ENCODE measurements at regions not wholly inside any gene's neighbourhood (a gene's known extent, or its start where the extent isn't known, plus 50 kb on each side); places are given as distances from the start of the nearest gene placed in this dataset.
"Not testable (repeated sequence)": the region's sequence is repeated elsewhere in the genome, so short reads cannot be mapped to it uniquely, and the experiment has no call there.

DNA sequence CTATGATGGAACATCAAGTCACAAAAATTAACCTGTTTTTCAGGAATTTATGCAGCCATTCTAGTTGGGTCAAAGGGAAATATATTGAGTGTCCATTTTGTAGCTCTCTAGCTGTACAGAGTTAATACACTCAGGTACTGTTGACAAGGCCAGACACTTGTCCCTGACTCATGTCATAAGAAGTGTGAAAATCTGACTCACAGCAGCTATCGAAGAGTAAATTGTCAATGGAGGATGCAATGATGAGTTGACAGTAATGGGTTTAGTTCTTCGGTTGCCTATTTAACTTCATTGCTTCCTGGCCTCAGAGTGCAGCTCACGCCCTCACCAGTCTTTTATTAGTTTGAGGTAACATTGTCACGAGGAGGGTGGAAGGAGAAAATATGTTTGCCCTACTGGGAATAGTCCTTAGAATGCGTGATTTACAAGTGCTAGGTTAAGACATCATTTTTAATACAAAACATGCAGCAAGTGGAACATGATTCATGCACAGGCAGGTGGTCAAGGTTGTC is 255.1 kb downstream of the XPNPEP1 start:
- Mint-ChIP-seq H3K4me1 (ENCODE audit: unreplicated experiment) (no peaks in the 10 kb centered on the region), H3K27me3 (ENCODE audit: unreplicated experiment) (peaks cover 3% of the 10 kb centered on the region), H3K9me3 (ENCODE audit: unreplicated experiment) (peaks cover 5% of the 10 kb centered on the region), H3K4me3 (ENCODE audit: unreplicated experiment) (no peak overlapping the region), H3K36me3 (ENCODE audit: low read depth, unreplicated experiment) (no peaks in the 10 kb centered on the region), H3K27ac (ENCODE audit: unreplicated experiment) (no peak overlapping the region)
- TF ChIP-seq, protein P1, sequence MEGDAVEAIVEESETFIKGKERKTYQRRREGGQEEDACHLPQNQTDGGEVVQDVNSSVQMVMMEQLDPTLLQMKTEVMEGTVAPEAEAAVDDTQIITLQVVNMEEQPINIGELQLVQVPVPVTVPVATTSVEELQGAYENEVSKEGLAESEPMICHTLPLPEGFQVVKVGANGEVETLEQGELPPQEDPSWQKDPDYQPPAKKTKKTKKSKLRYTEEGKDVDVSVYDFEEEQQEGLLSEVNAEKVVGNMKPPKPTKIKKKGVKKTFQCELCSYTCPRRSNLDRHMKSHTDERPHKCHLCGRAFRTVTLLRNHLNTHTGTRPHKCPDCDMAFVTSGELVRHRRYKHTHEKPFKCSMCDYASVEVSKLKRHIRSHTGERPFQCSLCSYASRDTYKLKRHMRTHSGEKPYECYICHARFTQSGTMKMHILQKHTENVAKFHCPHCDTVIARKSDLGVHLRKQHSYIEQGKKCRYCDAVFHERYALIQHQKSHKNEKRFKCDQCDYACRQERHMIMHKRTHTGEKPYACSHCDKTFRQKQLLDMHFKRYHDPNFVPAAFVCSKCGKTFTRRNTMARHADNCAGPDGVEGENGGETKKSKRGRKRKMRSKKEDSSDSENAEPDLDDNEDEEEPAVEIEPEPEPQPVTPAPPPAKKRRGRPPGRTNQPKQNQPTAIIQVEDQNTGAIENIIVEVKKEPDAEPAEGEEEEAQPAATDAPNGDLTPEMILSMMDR (IDR thresholded peaks at IDR 0.05; ENCODE audit: unreplicated experiment): no peak
- no peak for DNase-seq (ENCODE audit: low spot score)

DNA sequence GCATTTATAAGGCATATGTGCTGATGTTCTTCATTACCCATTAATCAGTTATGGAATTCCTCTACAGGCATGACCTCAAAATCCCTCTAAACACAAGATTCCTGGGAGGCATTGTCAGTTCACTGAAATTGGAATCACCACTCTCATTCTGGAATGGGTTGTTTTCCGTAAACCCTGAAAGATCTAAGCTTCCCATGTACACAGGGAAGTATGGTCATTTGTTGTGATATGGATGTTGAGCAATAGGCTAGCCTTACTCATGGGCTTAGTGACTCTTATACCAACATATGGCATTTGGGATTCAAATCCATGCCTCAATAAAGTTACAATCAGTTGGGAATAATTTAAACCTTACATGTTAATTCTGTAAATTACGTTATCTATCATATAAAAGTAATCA is 258.0 kb downstream of the XPNPEP1 start:
- H3K27me3 Mint-ChIP-seq (ENCODE audit: unreplicated experiment): peaks cover 3% of the 10 kb centered on the region
- H3K9me3 Mint-ChIP-seq (ENCODE audit: unreplicated experiment): peaks cover 5% of the 10 kb centered on the region
- TF ChIP-seq, protein P1 (IDR thresholded peaks at IDR 0.05; ENCODE audit: unreplicated experiment): no peak
- no peak overlapping the region for H3K4me3 Mint-ChIP-seq (ENCODE audit: unreplicated experiment)
- H3K4me1 Mint-ChIP-seq (ENCODE audit: unreplicated experiment): no peaks in the 10 kb centered on the region
- no peak overlapping the region for H3K27ac Mint-ChIP-seq (ENCODE audit: unreplicated experiment)
- H3K36me3 Mint-ChIP-seq (ENCODE audit: low read depth, unreplicated experiment): no peaks in the 10 kb centered on the region
- no peak for DNase-seq (ENCODE audit: low spot score)

DNA sequence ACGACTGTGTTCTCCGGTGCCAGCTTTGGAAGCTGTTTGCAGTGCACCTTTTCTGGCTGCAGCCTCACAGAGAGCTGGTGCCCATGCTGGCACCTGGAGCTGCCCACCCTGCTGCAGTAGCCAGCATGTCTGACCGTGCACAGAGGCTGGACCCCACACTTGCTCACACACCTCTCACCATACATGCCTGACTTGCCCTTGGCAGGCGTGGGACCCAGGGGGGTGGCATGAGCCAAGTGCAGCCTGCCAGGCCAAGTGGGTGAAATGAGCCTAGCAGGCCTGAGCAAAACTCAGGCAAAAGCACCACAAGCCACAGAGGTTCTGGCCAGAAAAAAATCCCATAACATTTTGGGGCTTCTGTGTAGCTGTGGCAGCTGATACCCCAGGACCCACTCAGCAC is 258.8 kb downstream of the XPNPEP1 start:
- peaks cover 5% of the 10 kb centered on the region for H3K9me3 Mint-ChIP-seq (ENCODE audit: unreplicated experiment)
- no peak overlapping the region for H3K4me3 Mint-ChIP-seq (ENCODE audit: unreplicated experiment)
- no peak overlapping the region for H3K27ac Mint-ChIP-seq (ENCODE audit: unreplicated experiment)
- H3K27me3 Mint-ChIP-seq (ENCODE audit: unreplicated experiment): peaks cover 3% of the 10 kb centered on the region
- H3K36me3 Mint-ChIP-seq (ENCODE audit: low read depth, unreplicated experiment): no peaks in the 10 kb centered on the region
- DNase-seq (ENCODE audit: low spot score): no peak
- H3K4me1 Mint-ChIP-seq (ENCODE audit: unreplicated experiment): no peaks in the 10 kb centered on the region
- TF ChIP-seq, protein P1 (IDR thresholded peaks at IDR 0.05; ENCODE audit: unreplicated experiment): no peak

DNA sequence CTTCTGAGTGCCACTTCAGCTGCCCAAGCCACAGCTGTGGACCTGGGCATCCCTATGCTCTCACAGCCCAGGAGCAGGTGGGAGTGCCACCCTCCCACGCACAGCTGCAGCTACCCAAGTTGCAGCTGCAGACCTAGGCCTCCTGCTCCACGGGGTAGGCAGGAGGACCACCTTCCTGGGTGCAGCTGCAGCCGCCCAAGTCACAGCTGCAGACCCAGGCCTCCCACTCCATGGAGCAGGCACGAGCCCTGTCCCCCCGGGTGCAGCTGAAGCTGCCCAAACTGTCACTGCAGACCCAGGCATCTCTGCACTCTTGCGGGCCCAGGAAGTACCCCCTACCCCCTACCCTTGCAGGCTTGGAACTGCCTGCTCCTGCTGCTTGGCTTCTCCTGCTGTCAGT is 260.2 kb downstream of the XPNPEP1 start:
- Mint-ChIP-seq H3K9me3 (ENCODE audit: unreplicated experiment) (peaks cover 5% of the 10 kb centered on the region), H3K36me3 (ENCODE audit: low read depth, unreplicated experiment) (no peaks in the 10 kb centered on the region), H3K27ac (ENCODE audit: unreplicated experiment) (no peak overlapping the region), H3K4me1 (ENCODE audit: unreplicated experiment) (no peaks in the 10 kb centered on the region), H3K27me3 (ENCODE audit: unreplicated experiment) (peaks cover 3% of the 10 kb centered on the region), H3K4me3 (ENCODE audit: unreplicated experiment) (no peak overlapping the region)
- TF ChIP-seq, protein P1 (IDR thresholded peaks at IDR 0.05; ENCODE audit: unreplicated experiment): no peak
- no peak for DNase-seq (ENCODE audit: low spot score)

DNA sequence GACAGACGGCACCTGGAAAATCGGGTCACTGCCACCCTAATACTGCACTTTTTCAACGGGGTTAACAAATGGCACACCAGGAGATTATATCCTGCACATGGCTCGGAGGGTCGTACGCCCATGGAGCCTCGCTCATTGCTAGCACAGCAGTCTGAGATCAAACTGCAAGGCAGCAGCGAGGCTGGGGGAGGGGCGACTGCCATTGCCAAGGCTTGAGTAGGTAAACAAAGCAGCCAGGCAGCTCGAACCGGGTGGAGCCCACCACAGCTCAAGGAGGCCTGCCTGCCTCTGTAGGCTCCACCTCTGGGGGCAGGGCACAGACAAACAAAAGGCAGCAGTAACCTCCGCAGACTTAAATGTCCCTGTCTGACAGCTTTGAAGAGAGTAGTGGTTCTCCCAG is 270.7 kb downstream of the XPNPEP1 start:
- not testable (repeated sequence) for H3K27me3 Mint-ChIP-seq (ENCODE audit: unreplicated experiment); H3K27ac Mint-ChIP-seq (ENCODE audit: unreplicated experiment); H3K9me3 Mint-ChIP-seq (ENCODE audit: unreplicated experiment); H3K4me3 Mint-ChIP-seq (ENCODE audit: unreplicated experiment); DNase-seq (ENCODE audit: low spot score); H3K36me3 Mint-ChIP-seq (ENCODE audit: low read depth, unreplicated experiment); H3K4me1 Mint-ChIP-seq (ENCODE audit: unreplicated experiment)

All from endothelial cell (in vitro differentiated cells).